H1 (cell line): ENCODE measurements at regions not wholly inside any gene's neighbourhood (a gene's known extent, or its start where the extent isn't known, plus 50 kb on each side); places are given as distances from the start of the nearest gene placed in this dataset.

ENCODE experiments used
- CTCF ChIA-PET: fragments of 300-600 bp; sonication (Branson Sonifier 250); formaldehyde crosslinking; loops from one replicate; lab custom pipeline; 2021; ENCODE audit not compliant: partially characterized antibody; lab: Charles Lee
- POLR2A ChIA-PET: fragments of 300-600 bp; sonication (Branson Sonifier 250); formaldehyde crosslinking; loops from one replicate; lab custom pipeline; 2021; ENCODE audit warnings: inconsistent platforms; ENCODE audit not compliant: partially characterized antibody; lab: Charles Lee
- DNase-seq, 2 experiments: peaks; one replicate each; pipeline versions ENCODE4 v3.0.0 to v3.0.0-alpha.2; 2010 to 2022; ENCODE audit warnings: low spot score in 2 of 2, low read depth in 1 of 2, mixed read lengths in 1 of 2
- FAIRE-seq: peaks from 2 replicates; lab custom pipeline; 2011; peaks lifted over from hg19 to GRCh38; lab: Jason Lieb, UNC
- H2AFZ ChIP-seq: 2 replicates; pipeline ENCODE4 v1.8.1; 2012; ENCODE audit warnings: low read length, inconsistent platforms
- H2AK5ac ChIP-seq: 2 replicates; pipeline ENCODE4 v1.6.1; 2013; ENCODE audit warnings: low read depth, low read length
- H2BK120ac ChIP-seq: replicated peaks from 2 replicates; pipeline ENCODE3; 2013; ENCODE audit warnings: low read depth, low read length, inconsistent platforms
- H2BK12ac ChIP-seq: 2 replicates; pipeline ENCODE4 v1.6.1; 2013; ENCODE audit warnings: low read depth, low read length
- H2BK15ac ChIP-seq: 2 replicates; pipeline ENCODE4 v1.6.1; 2013; ENCODE audit warnings: low read length
- H2BK20ac ChIP-seq: 2 replicates; pipeline ENCODE4 v1.6.1; 2013; ENCODE audit warnings: low read length
- H2BK5ac ChIP-seq: 2 replicates; pipeline ENCODE4 v1.6.1; 2013; ENCODE audit warnings: low read depth, low read length
- H3K14ac ChIP-seq: 2 replicates; pipeline ENCODE4 v1.6.1; 2013; ENCODE audit warnings: inconsistent platforms; ENCODE audit not compliant: insufficient read length
- H3K18ac ChIP-seq: 2 replicates; pipeline ENCODE4 v1.6.1; 2013; ENCODE audit warnings: low read length; ENCODE audit errors: extremely low read depth
- H3K23ac ChIP-seq: 2 replicates; pipeline ENCODE4 v1.6.1; 2013; ENCODE audit warnings: inconsistent platforms; ENCODE audit not compliant: insufficient read length
- H3K23me2 ChIP-seq: 2 replicates; pipeline ENCODE4 v1.6.1; 2013; ENCODE audit warnings: low read depth, low read length
- H3K27ac ChIP-seq: 2 replicates; pipeline ENCODE4 v1.6.1; 2011; ENCODE audit warnings: low read depth, low read length, inconsistent platforms
- H3K27me3 ChIP-seq, 4 experiments: replicated peaks in 1 of 4; 1 replicate in 1 of 4; 2 replicates in 3 of 4; pipeline versions ENCODE4 v1.6.1 to v1.8.1; 2011 to 2013; ENCODE audit warnings: low read length in 3 of 4, mild to moderate bottlenecking in 3 of 4, inconsistent platforms in 2 of 4, mixed read lengths in 2 of 4, moderate library complexity in 1 of 4; ENCODE audit not compliant: control insufficient read depth in 3 of 4, insufficient read depth in 3 of 4; ENCODE audit errors: extremely low read depth in 1 of 4
- H3K36me3 ChIP-seq, 4 experiments: 2 replicates each; pipeline versions ENCODE4 v1.6.1 to v1.8.1; 2011 to 2013; ENCODE audit warnings: mild to moderate bottlenecking in 4 of 4, low read length in 3 of 4, moderate library complexity in 2 of 4, control low read depth in 1 of 4, inconsistent platforms in 1 of 4; ENCODE audit not compliant: insufficient read depth in 4 of 4, control insufficient read depth in 2 of 4
- H3K4ac ChIP-seq: replicated peaks from 2 replicates; pipeline ENCODE3; 2013; ENCODE audit warnings: low read length, low read depth, mixed read lengths, inconsistent platforms; ENCODE audit not compliant: insufficient read length
- H3K4me1 ChIP-seq, 4 experiments: replicated peaks in 1 of 4; 1 replicate in 1 of 4; 2 replicates in 3 of 4; pipeline versions ENCODE4 v1.6.1 to v1.8.1; 2011 to 2013; ENCODE audit warnings: low read length in 3 of 4, inconsistent platforms in 2 of 4, mixed read lengths in 1 of 4; ENCODE audit not compliant: insufficient read depth in 4 of 4, control insufficient read depth in 3 of 4
- H3K4me2 ChIP-seq, 2 experiments: 2 replicates each; pipeline versions ENCODE4 v1.6.1 to v1.8.1; 2011 to 2013; ENCODE audit warnings: low read depth in 2 of 2, low read length in 2 of 2, control low read depth in 1 of 2, inconsistent platforms in 1 of 2, mild to moderate bottlenecking in 1 of 2; ENCODE audit not compliant: insufficient read depth in 1 of 2
- H3K4me3 ChIP-seq, 4 experiments: fragments of 200-600, 300-600 bp in 1 of 4; sonication (generic), shearing (Covaris generic), sonication (Bioruptor Twin) in 1 of 4; 2 replicates each; pipeline versions ENCODE4 v1.5.1 to v1.8.1; 2011 to 2016; ENCODE audit warnings: low read length in 4 of 4, low read depth in 3 of 4, control low read depth in 2 of 4, inconsistent platforms in 2 of 4, mild to moderate bottlenecking in 2 of 4, mixed read lengths in 1 of 4, moderate library complexity in 1 of 4; ENCODE audit not compliant: insufficient read depth in 2 of 4; ENCODE audit errors: extremely low read depth in 1 of 4
- H3K56ac ChIP-seq: replicated peaks from 2 replicates; pipeline ENCODE3; 2013; ENCODE audit warnings: low read depth, mild to moderate bottlenecking, mixed read lengths, low read length, inconsistent platforms; ENCODE audit not compliant: insufficient read length
- H3K79me1 ChIP-seq: 2 replicates; pipeline ENCODE4 v1.6.1; 2013; ENCODE audit warnings: low read depth, low read length, control low read depth
- H3K79me2 ChIP-seq, 2 experiments: 2 replicates each; pipeline versions ENCODE4 v1.6.1 to v1.8.1; 2012 to 2013; ENCODE audit warnings: low read length in 2 of 2, mild to moderate bottlenecking in 2 of 2, inconsistent platforms in 1 of 2; ENCODE audit not compliant: insufficient read depth in 2 of 2, control insufficient read depth in 1 of 2
- H3K9ac ChIP-seq, 4 experiments: replicated peaks in 1 of 4; 1 replicate in 1 of 4; 2 replicates in 3 of 4; pipeline versions ENCODE4 v1.6.1 to v1.8.1; 2011 to 2013; ENCODE audit warnings: low read depth in 3 of 4, low read length in 3 of 4, control low read depth in 2 of 4, mild to moderate bottlenecking in 2 of 4, moderate library complexity in 2 of 4, inconsistent platforms in 1 of 4; ENCODE audit errors: extremely low read depth in 1 of 4
- H3K9me3 ChIP-seq, 2 experiments: 2 replicates each; pipeline versions ENCODE4 v1.6.1 to v1.8.1; 2012 to 2013; ENCODE audit warnings: mild to moderate bottlenecking in 2 of 2, moderate library complexity in 2 of 2, control low read depth in 1 of 2, inconsistent platforms in 1 of 2, low read depth in 1 of 2, low read length in 1 of 2, mixed read lengths in 1 of 2; ENCODE audit not compliant: insufficient read depth in 2 of 2
- H4K20me1 ChIP-seq, 2 experiments: replicated peaks in 1 of 2; 2 replicates each; pipeline versions ENCODE3 to v1.8.1; 2011 to 2013; ENCODE audit warnings: inconsistent platforms in 2 of 2, low read length in 2 of 2, mild to moderate bottlenecking in 1 of 2; ENCODE audit not compliant: insufficient read depth in 2 of 2, control insufficient read depth in 1 of 2
- H4K5ac ChIP-seq: 2 replicates; pipeline ENCODE4 v1.6.1; 2013; ENCODE audit warnings: low read length, low read depth, mixed read lengths, inconsistent platforms; ENCODE audit not compliant: insufficient read length
- H4K8ac ChIP-seq: 2 replicates; pipeline ENCODE4 v1.8.0; 2013; ENCODE audit warnings: mild to moderate bottlenecking, moderate library complexity, low read length, inconsistent platforms; ENCODE audit not compliant: insufficient read depth; ENCODE audit errors: extremely low read depth
- H4K91ac ChIP-seq: replicated peaks from 2 replicates; pipeline ENCODE3; 2013; ENCODE audit warnings: low read length, mixed read lengths, inconsistent platforms; ENCODE audit not compliant: insufficient read length
- ASH2L ChIP-seq: fragments of 200-600, 300-600 bp; sonication (generic); IDR thresholded peaks from one replicate; pipeline ENCODE4 v1.7.1; 2017; ENCODE audit warnings: low read length
- CBX5 ChIP-seq: fragments of 300-800, 300-1000 bp; sonication (generic); IDR thresholded peaks from 2 replicates; pipeline ENCODE4 v1.7.1; 2016; ENCODE audit warnings: antibody characterized with exemption, low read length, low read depth
- CHD2 ChIP-seq: IDR thresholded peaks from 2 replicates; pipeline ENCODE4 v1.6.1; 2012; ENCODE audit warnings: low read length, improper control_type of control experiment
- EGR1 ChIP-seq: IDR thresholded peaks from 2 replicates; pipeline ENCODE4 v1.6.1; 2011; ENCODE audit warnings: low read depth, low read length, borderline replicate concordance
- JUND ChIP-seq: IDR thresholded peaks from 2 replicates; pipeline ENCODE4 v1.6.1; 2011; ENCODE audit warnings: mild to moderate bottlenecking, improper control_type of control experiment, low read length
- NANOG ChIP-seq: IDR thresholded peaks from 2 replicates; pipeline ENCODE4 v1.6.1; 2011; ENCODE audit warnings: low read length, low read depth, mild to moderate bottlenecking, inconsistent platforms; ENCODE audit not compliant: insufficient read depth, poor library complexity, severe bottlenecking
- POLR2A ChIP-seq, 2 experiments: IDR thresholded peaks; 1 replicate in 1 of 2; 2 replicates in 1 of 2; pipeline ENCODE4 v1.6.1; 2011; ENCODE audit warnings: low read depth in 2 of 2, low read length in 2 of 2, mild to moderate bottlenecking in 2 of 2; ENCODE audit errors: control extremely low read depth in 1 of 2
- RAD21 ChIP-seq, 2 experiments: IDR thresholded peaks in 1 of 2; conservative IDR thresholded peaks in 1 of 2; 2 replicates each; pipeline ENCODE4 v1.6.1; 2011; ENCODE audit warnings: low read depth in 2 of 2, low read length in 2 of 2, improper control_type of control experiment in 1 of 2, inconsistent platforms in 1 of 2, mild to moderate bottlenecking in 1 of 2, moderate library complexity in 1 of 2
- RBBP5 ChIP-seq: IDR thresholded peaks from 2 replicates; pipeline ENCODE4 v1.7.1; 2012; ENCODE audit warnings: low read depth, mild to moderate bottlenecking, inconsistent platforms, low read length, moderate library complexity, borderline replicate concordance
- SP2 ChIP-seq: IDR thresholded peaks from 2 replicates; pipeline ENCODE4 v1.6.1; 2012; ENCODE audit warnings: mild to moderate bottlenecking, low read length, inconsistent platforms
- TBP ChIP-seq: IDR thresholded peaks from 2 replicates; pipeline ENCODE4 v1.6.1; 2011; ENCODE audit warnings: low read depth, low read length, improper control_type of control experiment
- YY1 ChIP-seq: IDR thresholded peaks from 2 replicates; pipeline ENCODE4 v1.6.1; 2011; ENCODE audit warnings: low read depth, mild to moderate bottlenecking, low read length
- WGBS, 2 experiments: shearing (Covaris generic) in 1 of 2; methylation state at CpG; one replicate each; pipeline versions ENCODE4 v1.1.6 to v1.1.7; 2013 to 2015; ENCODE audit warnings: low lambda C conversion rate in 2 of 2, mixed read lengths in 2 of 2, inconsistent platforms in 1 of 2, low coverage in 1 of 2, missing lambda C conversion rate in 1 of 2; ENCODE audit not compliant: insufficient replicate concordance in 2 of 2, insufficient coverage in 1 of 2, insufficient read length in 1 of 2; ENCODE audit errors: extremely low coverage in 1 of 2, missing lambda C conversion rate in 1 of 2; 5-methylcytosine and 5-hydroxymethylcytosine counted together
- TF ChIP-seq, protein P1 (sequence below): IDR thresholded peaks from 2 replicates; pipeline ENCODE4 v1.6.1; 2012; ENCODE audit warnings: inconsistent platforms

DNA sequence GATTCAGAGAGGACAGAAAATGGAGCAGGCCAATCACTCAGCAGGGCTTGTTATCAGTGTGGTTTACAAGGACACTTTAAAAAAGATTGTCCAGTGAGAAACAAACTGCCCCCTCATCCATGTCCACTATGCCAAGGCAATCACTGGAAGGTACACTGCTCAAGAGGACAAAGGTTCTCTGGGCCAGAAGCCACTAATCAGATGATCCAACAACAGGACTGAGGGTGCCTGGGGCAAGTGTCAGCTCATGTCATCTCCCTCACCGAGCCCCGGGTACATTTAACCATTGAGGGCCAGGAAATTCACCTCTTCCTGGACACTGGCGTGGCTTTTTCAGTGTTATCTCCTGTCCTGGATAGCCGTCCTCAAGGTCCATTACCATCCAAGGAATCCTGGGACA is 513.7 kb upstream of the EPHA6 start:
- Histone ChIP-seq H3K56ac (no peak overlapping the region), H4K91ac (no peak overlapping the region), H2AFZ (no peak overlapping the region), H3K23ac (no peak overlapping the region), H3K9ac (no peak overlapping the region), H2BK5ac (no peak overlapping the region), H4K8ac (no peak overlapping the region), H3K36me3 (no peaks in the 10 kb centered on the region), H4K20me1 (no peaks in the 10 kb centered on the region), H3K18ac (no peak overlapping the region), H3K79me1 (no peaks in the 10 kb centered on the region), H3K27ac (no peak overlapping the region), H3K9me3 (no peaks in the 10 kb centered on the region; a peak in 1 of 4 replicates), H3K23me2 (no peaks in the 10 kb centered on the region), H3K4me3 (no peak overlapping the region), H3K27me3 (no peaks in the 10 kb centered on the region), H2BK12ac (no peak overlapping the region), H4K5ac (no peak overlapping the region), H2BK15ac (no peak overlapping the region), H2BK20ac (no peak overlapping the region), H3K4me2 (no peak overlapping the region), H3K4ac (no peak overlapping the region), H3K4me1 (no peaks in the 10 kb centered on the region), H2AK5ac (no peak overlapping the region), H3K79me2 (no peaks in the 10 kb centered on the region), H2BK120ac (no peak overlapping the region), H3K14ac (no peak overlapping the region)
- WGBS, 2 experiments, result 94% methylated on average over 4 of the region's 4 CpGs; no CpG with 5 or more reads in 1 of the 2 experiments
- ChIA-PET POLR2A (no interaction called here), CTCF (no interaction called here)
- FAIRE-seq (no peak), DNase-seq (no peak)
- TF ChIP-seq ASH2L (no peak), TBP (no peak), RBBP5 (no peak), POLR2A (IDR thresholded peaks at IDR 0.05; ENCODE audit: control extremely low read depth in 1 of 2, low read depth in 2 of 2, low read length in 2 of 2) (no peak), YY1 (no peak), RAD21 (IDR thresholded peaks at IDR 0.05 in 1 of 2, conservative IDR thresholded peaks at IDR 0.05 in 1 of 2; ENCODE audit: low read depth in 2 of 2, low read length in 2 of 2) (no peak), CHD2 (no peak), JUND (no peak), EGR1 (no peak), CBX5 (no peak), NANOG (no peak), SP2 (no peak)
- TF ChIP-seq, protein P1, sequence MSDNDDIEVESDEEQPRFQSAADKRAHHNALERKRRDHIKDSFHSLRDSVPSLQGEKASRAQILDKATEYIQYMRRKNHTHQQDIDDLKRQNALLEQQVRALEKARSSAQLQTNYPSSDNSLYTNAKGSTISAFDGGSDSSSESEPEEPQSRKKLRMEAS, result no peak
